Effector memory CD8-positive, alpha-beta T cell (primary cell): ENCODE measurements at regions not wholly inside any gene's neighbourhood (a gene's known extent, or its start where the extent isn't known, plus 50 kb on each side); places are given as distances from the start of the nearest gene placed in this dataset.
"Not testable (repeated sequence)": the region's sequence is repeated elsewhere in the genome, so short reads cannot be mapped to it uniquely, and the experiment has no call there.

Experiments
- ATAC-seq: fragments of 150-1000 bp; cut with Tn5 transposase; replicated peaks from 2 replicates; pipeline ENCODE4 v1.10.0; 2021; ENCODE audit warnings: mild to moderate bottlenecking, moderate library complexity
- DNase-seq, 3 experiments: peaks; one replicate each; pipeline ENCODE4 v3.0.0; 2021
- H3K27ac Mint-ChIP-seq, 2 donors: one replicate each; pipeline ENCODE4 v1.8.0; 2022; ENCODE audit warnings: mild to moderate bottlenecking in 2 of 2, mixed read lengths in 2 of 2, moderate library complexity in 2 of 2
- H3K27me3 Mint-ChIP-seq, 2 donors: one replicate each; pipeline ENCODE4 v1.8.0; 2022; ENCODE audit warnings: mixed read lengths in 2 of 2
- H3K36me3 Mint-ChIP-seq: one replicate; pipeline ENCODE4 v1.8.0; 2022; ENCODE audit warnings: mild to moderate bottlenecking, moderate library complexity, mixed read lengths; ENCODE audit not compliant: insufficient read depth
- H3K4me1 Mint-ChIP-seq, 2 donors: one replicate each; pipeline ENCODE4 v1.8.0; 2022; ENCODE audit warnings: low read depth in 2 of 2, mixed read lengths in 2 of 2
- H3K4me3 Mint-ChIP-seq, 2 donors: one replicate each; pipeline ENCODE4 v1.8.0; 2022; ENCODE audit warnings: mild to moderate bottlenecking in 2 of 2, mixed read lengths in 2 of 2, moderate library complexity in 2 of 2
- H3K9me3 Mint-ChIP-seq, 2 donors: one replicate each; pipeline ENCODE4 v1.8.0; 2022; ENCODE audit warnings: mixed read lengths in 2 of 2

GRCh38 chr2:193240752-193241151 is 1046.0 kb upstream of the TMEFF2 start:
- Mint-ChIP-seq H3K4me1 (no peaks in the 10 kb centered on the region), H3K27me3 (no peaks in the 10 kb centered on the region), H3K36me3 (no peaks in the 10 kb centered on the region), H3K27ac (no peak overlapping the region), H3K4me3 (no peak overlapping the region), H3K9me3 (peaks cover 0 to 2% of the 10 kb centered on the region in 2 donors)
- DNase-seq, result no peak
- no peak for ATAC-seq

DNA sequence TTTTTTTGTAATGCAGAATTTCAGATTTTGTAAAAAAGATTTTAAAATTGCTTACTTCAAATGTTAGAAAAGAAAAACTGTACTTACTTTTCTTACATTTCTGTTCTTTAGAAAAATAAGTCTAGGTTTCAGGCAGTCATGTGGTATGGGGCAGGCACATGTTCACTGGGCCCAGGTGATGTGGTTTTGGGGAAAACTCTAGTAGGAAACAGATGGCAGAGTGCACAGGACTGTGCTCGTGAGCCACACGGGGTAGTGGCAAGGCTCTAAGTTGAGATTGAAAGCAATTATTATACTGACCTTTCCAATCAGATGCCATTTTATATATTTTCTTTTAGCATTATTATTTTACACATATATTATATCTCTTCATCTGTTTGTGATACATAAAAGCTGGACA is 1036.9 kb upstream of the TMEFF2 start:
- no peak for ATAC-seq
- Mint-ChIP-seq H3K4me3 (no peak overlapping the region), H3K27ac (no peak overlapping the region), H3K4me1 (no peaks in the 10 kb centered on the region), H3K9me3 (no peaks in the 10 kb centered on the region), H3K36me3 (peaks cover under 1% of the 10 kb centered on the region), H3K27me3 (no peaks in the 10 kb centered on the region)
- no peak for DNase-seq

DNA sequence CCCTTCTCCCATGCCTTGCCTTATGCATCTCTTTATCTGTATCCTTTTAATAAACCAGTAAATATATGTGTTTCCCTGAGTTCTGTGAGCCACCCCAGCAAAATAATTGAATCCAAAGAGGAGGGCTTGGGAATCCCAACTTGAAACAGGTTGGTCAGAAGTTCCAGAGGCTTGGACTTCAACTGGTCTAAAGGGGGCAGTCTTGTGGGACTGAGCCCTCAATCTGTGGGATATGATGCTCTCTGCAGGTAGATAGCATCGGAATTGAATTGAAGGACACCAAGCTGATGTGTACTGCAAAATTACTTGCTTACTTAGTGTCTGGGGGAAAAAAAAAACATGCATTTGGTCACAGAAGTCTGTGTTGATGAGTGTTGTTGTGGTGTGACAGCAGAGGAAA is 1033.5 kb upstream of the TMEFF2 start:
- Mint-ChIP-seq H3K4me1 (no peaks in the 10 kb centered on the region), H3K4me3 (no peak overlapping the region), H3K36me3 (peaks cover 3% of the 10 kb centered on the region), H3K27me3 (no peaks in the 10 kb centered on the region), H3K9me3 (peaks cover 0 to 4% of the 10 kb centered on the region in 2 donors), H3K27ac (no peak overlapping the region)
- DNase-seq, result no peak
- no peak for ATAC-seq

DNA sequence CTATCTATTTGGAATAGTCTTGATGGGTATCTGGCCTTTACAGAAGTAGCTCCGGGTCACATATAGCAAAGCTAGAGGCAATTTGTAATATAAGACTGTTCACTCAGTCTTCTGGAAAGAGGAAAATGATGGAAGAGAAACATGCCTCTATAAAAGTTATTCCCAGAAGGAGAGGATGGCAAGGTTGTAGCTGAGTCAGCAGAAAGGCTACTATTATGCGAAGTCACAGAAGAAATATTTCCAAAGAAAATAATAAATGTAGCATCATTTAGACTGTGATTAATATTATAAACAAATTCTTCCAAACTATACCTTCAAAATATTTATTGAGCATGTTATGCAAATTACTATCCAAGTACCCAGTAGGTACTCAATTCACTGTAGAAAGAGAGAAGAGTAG is 1027.7 kb upstream of the TMEFF2 start:
- no peak for DNase-seq
- no peaks in the 10 kb centered on the region for H3K27me3 Mint-ChIP-seq
- no peak overlapping the region for H3K27ac Mint-ChIP-seq
- peaks cover 3% of the 10 kb centered on the region for H3K36me3 Mint-ChIP-seq
- H3K9me3 Mint-ChIP-seq, result peaks cover 0 to 4% of the 10 kb centered on the region in 2 donors
- H3K4me3 Mint-ChIP-seq, result no peak overlapping the region
- H3K4me1 Mint-ChIP-seq, result no peaks in the 10 kb centered on the region
- ATAC-seq, result no peak

DNA sequence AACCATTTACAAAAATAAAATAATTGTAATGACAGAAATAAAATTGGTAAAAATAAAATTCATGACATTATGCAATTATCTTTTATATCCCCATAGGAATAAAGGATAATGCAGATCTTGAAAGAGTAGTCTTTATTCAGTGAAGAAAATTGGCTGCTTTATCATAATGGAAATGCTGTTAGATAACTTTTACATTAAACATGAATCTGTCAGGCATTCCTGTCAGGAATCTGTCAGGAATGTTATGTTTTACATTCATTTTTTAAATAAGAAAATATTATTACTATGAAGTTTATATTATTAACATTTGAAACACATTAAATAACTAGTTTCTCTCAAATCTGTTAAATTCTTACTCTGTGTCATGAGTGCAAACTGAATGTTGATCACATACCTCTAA is 1024.7 kb upstream of the TMEFF2 start:
- no peak for DNase-seq
- no peak for ATAC-seq
- no peaks in the 10 kb centered on the region for H3K27me3 Mint-ChIP-seq
- H3K4me1 Mint-ChIP-seq, result no peaks in the 10 kb centered on the region
- no peaks in the 10 kb centered on the region for H3K36me3 Mint-ChIP-seq
- H3K4me3 Mint-ChIP-seq, result no peak overlapping the region
- peaks cover 0 to 2% of the 10 kb centered on the region in 2 donors for H3K9me3 Mint-ChIP-seq
- no peak overlapping the region for H3K27ac Mint-ChIP-seq

DNA sequence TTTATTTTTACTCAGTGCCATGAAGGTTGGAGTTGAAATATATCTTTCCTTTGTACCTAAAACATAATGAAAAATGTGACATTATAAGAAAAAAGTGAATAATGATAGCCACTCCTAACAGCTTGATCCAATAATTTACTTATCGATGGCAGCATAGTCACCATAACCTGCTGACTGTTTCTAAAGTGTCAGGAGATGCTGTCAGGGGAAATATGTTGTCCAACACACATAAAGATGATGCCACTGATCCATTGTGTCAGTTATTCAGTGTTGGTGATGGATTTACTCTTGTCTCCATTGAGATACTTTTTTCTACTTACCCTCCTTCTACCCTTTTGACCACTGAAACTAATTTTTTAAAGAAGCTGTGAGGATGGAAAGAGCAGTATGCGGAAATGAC is 1006.9 kb upstream of the TMEFF2 start:
- H3K27me3 Mint-ChIP-seq, result no peaks in the 10 kb centered on the region
- H3K9me3 Mint-ChIP-seq, result peaks cover 0 to 8% of the 10 kb centered on the region in 2 donors
- no peak overlapping the region for H3K27ac Mint-ChIP-seq
- no peaks in the 10 kb centered on the region for H3K4me1 Mint-ChIP-seq
- ATAC-seq (no peak), DNase-seq (no peak)
- no peaks in the 10 kb centered on the region for H3K36me3 Mint-ChIP-seq
- H3K4me3 Mint-ChIP-seq, result no peak overlapping the region

DNA sequence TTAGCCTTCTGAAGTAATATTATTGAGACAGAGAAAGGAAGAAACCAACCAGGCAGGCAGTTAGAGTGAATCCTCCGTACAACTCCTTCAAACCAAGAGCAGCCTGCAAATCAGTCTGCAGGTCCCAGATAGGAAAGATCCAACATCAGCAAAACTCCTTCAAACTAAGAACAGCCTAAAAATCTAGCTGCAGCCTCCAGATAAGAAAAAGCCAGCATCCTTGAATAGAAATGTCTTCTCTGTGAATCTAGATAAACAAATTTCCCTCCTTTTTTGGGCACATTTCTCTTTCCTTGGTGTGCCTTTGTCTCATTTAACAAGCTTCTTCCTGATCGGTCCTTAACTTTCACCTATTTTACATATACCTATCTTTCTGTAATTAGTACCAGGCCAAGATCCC is 1004.6 kb upstream of the TMEFF2 start:
- H3K4me3 Mint-ChIP-seq, result no peak overlapping the region
- H3K27ac Mint-ChIP-seq, result no peak overlapping the region
- no peaks in the 10 kb centered on the region for H3K36me3 Mint-ChIP-seq
- peaks cover 0 to 6% of the 10 kb centered on the region in 2 donors for H3K9me3 Mint-ChIP-seq
- no peaks in the 10 kb centered on the region for H3K4me1 Mint-ChIP-seq
- ATAC-seq (no peak), DNase-seq (no peak)
- no peaks in the 10 kb centered on the region for H3K27me3 Mint-ChIP-seq

DNA sequence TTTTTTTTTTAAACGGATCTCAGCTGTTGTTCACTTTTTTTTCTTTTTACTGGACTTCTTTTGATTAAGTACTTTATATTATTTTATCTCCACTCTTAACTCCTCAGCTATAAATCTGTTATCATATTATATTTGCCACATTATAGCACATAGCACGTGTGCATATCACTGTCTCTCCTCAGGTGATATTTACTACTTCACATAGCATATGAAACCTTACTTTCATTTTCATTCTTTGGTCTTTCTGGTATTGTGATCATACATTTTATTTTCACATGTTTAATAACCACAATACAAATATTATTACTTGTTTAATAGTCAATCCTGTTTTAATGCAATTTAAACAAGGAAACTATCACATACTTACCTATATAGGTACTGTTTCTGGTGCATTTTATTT is 993.1 kb upstream of the TMEFF2 start:
- H3K4me3 Mint-ChIP-seq, result no peak overlapping the region

DNA sequence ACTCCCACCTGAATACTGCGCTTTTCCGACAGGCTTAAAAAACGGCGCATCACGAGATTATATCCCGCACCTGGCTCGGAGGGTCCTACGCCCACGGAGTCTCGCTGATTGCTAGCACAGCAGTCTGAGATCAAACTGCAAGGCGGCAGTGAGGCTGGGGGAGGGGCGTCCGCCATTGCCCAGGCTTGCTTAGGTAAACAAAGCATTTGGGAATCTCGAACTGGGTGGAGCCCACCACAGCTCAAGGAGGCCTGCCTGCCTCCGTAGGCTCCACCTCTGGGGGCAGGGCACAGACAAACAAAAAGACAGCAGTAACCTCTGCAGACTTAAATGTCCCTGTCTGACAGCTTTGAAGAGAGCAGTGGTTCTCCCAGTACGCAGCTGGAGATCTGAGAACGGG is 976.2 kb upstream of the TMEFF2 start:
- ATAC-seq, H3K9me3 Mint-ChIP-seq, H3K27ac Mint-ChIP-seq, H3K27me3 Mint-ChIP-seq, H3K36me3 Mint-ChIP-seq, DNase-seq, H3K4me3 Mint-ChIP-seq, H3K4me1 Mint-ChIP-seq: not testable (repeated sequence)

More for the DNA sequence above, 993.1 kb upstream of the TMEFF2 start:
- ATAC-seq (no peak), DNase-seq (no peak)
- Mint-ChIP-seq H3K4me1 (no peaks in the 10 kb centered on the region), H3K9me3 (no peaks in the 10 kb centered on the region), H3K27me3 (no peaks in the 10 kb centered on the region), H3K36me3 (no peaks in the 10 kb centered on the region), H3K27ac (no peak overlapping the region)

DNA sequence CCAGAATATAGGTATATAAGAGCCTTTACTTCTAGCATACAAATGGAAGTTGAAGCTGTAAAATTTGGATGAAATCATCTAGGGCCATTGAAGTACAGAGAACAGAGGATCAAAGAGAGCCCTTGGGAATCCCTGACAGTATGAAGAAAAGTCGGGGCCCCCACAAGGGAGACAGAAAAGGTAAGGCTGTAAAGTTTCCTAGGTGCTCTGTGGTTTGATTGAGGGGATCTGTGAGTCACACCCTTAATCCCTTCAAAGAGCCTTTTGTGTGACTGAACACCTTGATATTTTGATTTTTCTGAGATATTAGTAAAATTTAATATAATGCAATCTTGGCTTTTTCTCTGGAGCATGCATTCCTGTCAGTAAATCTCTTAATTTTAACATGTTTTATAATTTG is 961.7 kb upstream of the TMEFF2 start:
- Mint-ChIP-seq H3K27me3 (no peaks in the 10 kb centered on the region), H3K4me3 (no peak overlapping the region), H3K9me3 (peaks cover 12 to 15% of the 10 kb centered on the region in 2 donors), H3K4me1 (no peaks in the 10 kb centered on the region), H3K27ac (no peak overlapping the region), H3K36me3 (no peaks in the 10 kb centered on the region)
- no peak for DNase-seq
- ATAC-seq, result no peak

GRCh38 chr2:193154076-193154475 is 959.3 kb upstream of the TMEFF2 start:
- Mint-ChIP-seq H3K4me3 (no peak overlapping the region), H3K27me3 (no peaks in the 10 kb centered on the region), H3K9me3 (peaks cover 7 to 9% of the 10 kb centered on the region in 2 donors), H3K27ac (no peak overlapping the region), H3K36me3 (no peaks in the 10 kb centered on the region), H3K4me1 (no peaks in the 10 kb centered on the region)
- DNase-seq, result no peak
- no peak for ATAC-seq

GRCh38 chr2:193153576-193153975 is 958.8 kb upstream of the TMEFF2 start:
- ATAC-seq (no peak), DNase-seq (no peak)
- Mint-ChIP-seq H3K4me1 (no peaks in the 10 kb centered on the region), H3K36me3 (no peaks in the 10 kb centered on the region), H3K4me3 (no peak overlapping the region), H3K27me3 (no peaks in the 10 kb centered on the region), H3K27ac (no peak overlapping the region), H3K9me3 (peaks cover 7 to 8% of the 10 kb centered on the region in 2 donors)

DNA sequence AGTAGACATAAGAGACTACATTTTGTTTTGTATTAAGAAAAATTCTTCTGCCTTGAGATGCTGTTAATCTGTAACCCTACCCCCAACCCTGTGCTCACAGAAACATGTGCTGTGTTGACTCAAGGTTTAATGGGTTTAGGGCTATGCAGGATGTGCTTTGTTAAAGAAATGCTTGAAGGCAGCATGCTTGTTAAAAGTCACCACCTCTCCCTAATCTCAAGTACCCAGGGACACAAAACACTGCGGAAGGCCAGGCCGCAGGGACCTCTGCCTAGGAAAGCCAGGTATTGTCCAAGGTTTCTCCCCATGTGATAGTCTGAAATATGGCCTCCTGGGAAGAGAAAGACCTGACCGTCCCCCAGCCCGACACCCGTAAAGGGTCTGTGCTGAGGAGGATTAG is 947.7 kb upstream of the TMEFF2 start:
- ATAC-seq, H3K36me3 Mint-ChIP-seq, H3K9me3 Mint-ChIP-seq, H3K27me3 Mint-ChIP-seq, DNase-seq, H3K4me3 Mint-ChIP-seq, H3K27ac Mint-ChIP-seq, H3K4me1 Mint-ChIP-seq: not testable (repeated sequence)

DNA sequence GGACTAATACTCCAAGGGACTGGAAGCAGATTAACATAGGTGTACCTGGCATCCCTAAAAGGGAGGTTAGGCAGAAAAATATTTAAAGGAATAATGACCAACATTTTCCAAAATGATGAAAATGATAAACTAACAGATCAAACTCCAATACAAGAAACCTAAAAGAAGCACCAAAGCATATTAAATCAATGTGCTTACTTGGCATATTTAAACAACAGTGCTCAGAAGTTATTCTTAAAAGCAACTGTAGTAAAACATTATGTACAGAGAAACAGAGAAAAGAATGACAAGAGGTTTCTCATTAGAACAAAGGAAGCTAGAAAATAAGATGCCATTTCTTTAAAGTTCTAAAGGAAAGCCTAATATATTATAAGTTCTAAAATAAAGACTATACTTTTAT is 947.3 kb upstream of the TMEFF2 start:
- no peaks in the 10 kb centered on the region for H3K36me3 Mint-ChIP-seq

GRCh38 chr2:193140895-193141294 is 946.2 kb upstream of the TMEFF2 start:
- H3K4me1 Mint-ChIP-seq, ATAC-seq: not testable (repeated sequence)

More for the DNA sequence above, 947.3 kb upstream of the TMEFF2 start:
- H3K4me1 Mint-ChIP-seq, result no peaks in the 10 kb centered on the region
- ATAC-seq, result no peak
- no peak for DNase-seq
- H3K27me3 Mint-ChIP-seq, result no peaks in the 10 kb centered on the region
- no peak overlapping the region for H3K27ac Mint-ChIP-seq
- peaks cover 0 to 4% of the 10 kb centered on the region in 2 donors for H3K9me3 Mint-ChIP-seq
- H3K4me3 Mint-ChIP-seq, result no peak overlapping the region

More at GRCh38 chr2:193140895-193141294, 946.2 kb upstream of the TMEFF2 start:
- not testable (repeated sequence) for H3K27me3 Mint-ChIP-seq, H3K9me3 Mint-ChIP-seq, H3K36me3 Mint-ChIP-seq, DNase-seq, H3K27ac Mint-ChIP-seq, H3K4me3 Mint-ChIP-seq
